K562 (cell line): ENCODE measurements at regions not wholly inside any gene's neighbourhood (a gene's known extent, or its start where the extent isn't known, plus 50 kb on each side); places are given as distances from the start of the nearest gene placed in this dataset.

Source experiments
- BMI1 ChIP-seq: fragments of 150-350 bp; IDR thresholded peaks from 2 replicates; pipeline ENCODE4 v1.6.1; 2014; ENCODE audit warnings: low read length
- ETS1 ChIP-seq: conservative IDR thresholded peaks from 2 replicates; pipeline ENCODE4 v1.6.1; 2011; ENCODE audit warnings: low read depth, mild to moderate bottlenecking, low read length; ENCODE audit not compliant: control insufficient read depth
- ZNF384 ChIP-seq: IDR thresholded peaks from 2 replicates; pipeline ENCODE4 v1.6.1; 2012; ENCODE audit warnings: low read depth, low read length, improper control_type of control experiment
- TF ChIP-seq, protein P1 (sequence below): fragments of 200-800 bp; sonication (Bioruptor generic); IDR thresholded peaks from 2 replicates; pipeline ENCODE4 v1.6.1; 2016; ENCODE audit warnings: missing genetic modification characterization, missing compliant biosample characterization

GRCh38 chr1:30359539-30360220 is 363.7 kb downstream of the MATN1 start (continued):
- no peak for TF ChIP-seq ZNF384
- TF ChIP-seq ETS1, result no peak
- TF ChIP-seq BMI1, result no peak
- TF ChIP-seq, protein P1, sequence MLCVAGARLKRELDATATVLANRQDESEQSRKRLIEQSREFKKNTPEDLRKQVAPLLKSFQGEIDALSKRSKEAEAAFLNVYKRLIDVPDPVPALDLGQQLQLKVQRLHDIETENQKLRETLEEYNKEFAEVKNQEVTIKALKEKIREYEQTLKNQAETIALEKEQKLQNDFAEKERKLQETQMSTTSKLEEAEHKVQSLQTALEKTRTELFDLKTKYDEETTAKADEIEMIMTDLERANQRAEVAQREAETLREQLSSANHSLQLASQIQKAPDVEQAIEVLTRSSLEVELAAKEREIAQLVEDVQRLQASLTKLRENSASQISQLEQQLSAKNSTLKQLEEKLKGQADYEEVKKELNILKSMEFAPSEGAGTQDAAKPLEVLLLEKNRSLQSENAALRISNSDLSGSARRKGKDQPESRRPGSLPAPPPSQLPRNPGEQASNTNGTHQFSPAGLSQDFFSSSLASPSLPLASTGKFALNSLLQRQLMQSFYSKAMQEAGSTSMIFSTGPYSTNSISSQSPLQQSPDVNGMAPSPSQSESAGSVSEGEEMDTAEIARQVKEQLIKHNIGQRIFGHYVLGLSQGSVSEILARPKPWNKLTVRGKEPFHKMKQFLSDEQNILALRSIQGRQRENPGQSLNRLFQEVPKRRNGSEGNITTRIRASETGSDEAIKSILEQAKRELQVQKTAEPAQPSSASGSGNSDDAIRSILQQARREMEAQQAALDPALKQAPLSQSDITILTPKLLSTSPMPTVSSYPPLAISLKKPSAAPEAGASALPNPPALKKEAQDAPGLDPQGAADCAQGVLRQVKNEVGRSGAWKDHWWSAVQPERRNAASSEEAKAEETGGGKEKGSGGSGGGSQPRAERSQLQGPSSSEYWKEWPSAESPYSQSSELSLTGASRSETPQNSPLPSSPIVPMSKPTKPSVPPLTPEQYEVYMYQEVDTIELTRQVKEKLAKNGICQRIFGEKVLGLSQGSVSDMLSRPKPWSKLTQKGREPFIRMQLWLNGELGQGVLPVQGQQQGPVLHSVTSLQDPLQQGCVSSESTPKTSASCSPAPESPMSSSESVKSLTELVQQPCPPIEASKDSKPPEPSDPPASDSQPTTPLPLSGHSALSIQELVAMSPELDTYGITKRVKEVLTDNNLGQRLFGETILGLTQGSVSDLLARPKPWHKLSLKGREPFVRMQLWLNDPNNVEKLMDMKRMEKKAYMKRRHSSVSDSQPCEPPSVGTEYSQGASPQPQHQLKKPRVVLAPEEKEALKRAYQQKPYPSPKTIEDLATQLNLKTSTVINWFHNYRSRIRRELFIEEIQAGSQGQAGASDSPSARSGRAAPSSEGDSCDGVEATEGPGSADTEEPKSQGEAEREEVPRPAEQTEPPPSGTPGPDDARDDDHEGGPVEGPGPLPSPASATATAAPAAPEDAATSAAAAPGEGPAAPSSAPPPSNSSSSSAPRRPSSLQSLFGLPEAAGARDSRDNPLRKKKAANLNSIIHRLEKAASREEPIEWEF, result no peak
